A673 (cell line): ENCODE measurements at regions not wholly inside any gene's neighbourhood (a gene's known extent, or its start where the extent isn't known, plus 50 kb on each side); places are given as distances from the start of the nearest gene placed in this dataset.

Experiments
- CTCF ChIP-seq: fragments of 300-800, 200-600 bp; sonication (generic); conservative IDR thresholded peaks from 2 replicates; pipeline ENCODE4 v1.5.1; 2017; ENCODE audit warnings: low read depth, mild to moderate bottlenecking, antibody characterized with exemption, low read length, moderate library complexity, mixed read lengths
- EZH2 ChIP-seq: fragments of 200-600 bp; sonication (generic); IDR thresholded peaks from 2 replicates; pipeline ENCODE4 v1.6.1; 2017; ENCODE audit warnings: borderline replicate concordance, low read depth, mild to moderate bottlenecking, mixed read lengths, antibody characterized with exemption, low read length; ENCODE audit not compliant: poor library complexity, severe bottlenecking

- TF ChIP-seq CTCF (no peak), EZH2 (no peak)
Measured at GRCh38 chr5:174572591-174572990, 151.8 kb upstream of the MSX2 start.
